GM19351 (cell line): ENCODE measurements at regions not wholly inside any gene's neighbourhood (a gene's known extent, or its start where the extent isn't known, plus 50 kb on each side); places are given as distances from the start of the nearest gene placed in this dataset.
"Not testable (repeated sequence)": the region's sequence is repeated elsewhere in the genome, so short reads cannot be mapped to it uniquely, and the experiment has no call there.

Experiments
- ATAC-seq: cut with Tn5 transposase; IDR thresholded peaks from one replicate; pipeline ENCODE4 v1.9.1; 2021; ENCODE audit warnings: mild to moderate bottlenecking, moderate library complexity; ENCODE audit not compliant: unreplicated experiment

- ATAC-seq: no peak
Measured at GRCh38 chr7:136136906-136137454, 159.8 kb upstream of the MTPN start.

- no peak for ATAC-seq
Measured at GRCh38 chr7:136134503-136134902, 157.3 kb upstream of the MTPN start.

GRCh38 chr7:136133551-136133950, 156.4 kb upstream of the MTPN start:
- no peak for ATAC-seq

GRCh38 chr7:136131304-136131630, 154.1 kb upstream of the MTPN start:
- ATAC-seq: no peak

GRCh38 chr7:136130511-136131303, 153.5 kb upstream of the MTPN start:
- no peak for ATAC-seq

GRCh38 chr7:136128050-136128449, 150.9 kb upstream of the MTPN start:
- no peak for ATAC-seq

GRCh38 chr7:136123352-136123751, 146.2 kb upstream of the MTPN start:
- no peak for ATAC-seq

- no peak for ATAC-seq
Measured at GRCh38 chr7:136122026-136122425, 144.9 kb upstream of the MTPN start.

GRCh38 chr7:136117539-136117938, 140.4 kb upstream of the MTPN start:
- ATAC-seq: no peak

GRCh38 chr7:136116186-136116585, 139.0 kb upstream of the MTPN start:
- no peak for ATAC-seq

GRCh38 chr7:136114966-136115762, 138.0 kb upstream of the MTPN start:
- peak; percentile 98 for ATAC-seq

- not testable (repeated sequence) for ATAC-seq
Measured at GRCh38 chr7:136114467-136114866, 137.3 kb upstream of the MTPN start.

GRCh38 chr7:136109037-136109436, 131.9 kb upstream of the MTPN start:
- not testable (repeated sequence) for ATAC-seq

GRCh38 chr7:136105191-136105590, 128.0 kb upstream of the MTPN start:
- ATAC-seq: no peak

GRCh38 chr7:136104269-136104603, 127.1 kb upstream of the MTPN start:
- ATAC-seq: no peak

- no peak for ATAC-seq
Measured at GRCh38 chr7:136103545-136104268, 126.5 kb upstream of the MTPN start.

GRCh38 chr7:136102881-136103280, 125.7 kb upstream of the MTPN start:
- no peak for ATAC-seq

- not testable (repeated sequence) for ATAC-seq
Measured at GRCh38 chr7:136092714-136093113, 115.6 kb upstream of the MTPN start.

GRCh38 chr7:136087881-136088280, 110.7 kb upstream of the MTPN start:
- no peak for ATAC-seq

GRCh38 chr7:136086712-136087111, 109.6 kb upstream of the MTPN start:
- peak; percentile 99 for ATAC-seq

GRCh38 chr7:136079934-136080333, 102.8 kb upstream of the MTPN start:
- no peak for ATAC-seq
